ENCODE measurements at regions not wholly inside any gene's neighbourhood (a gene's known extent, or its start where the extent isn't known, plus 50 kb on each side); places are given as distances from the start of the nearest gene placed in this dataset.

DNA sequence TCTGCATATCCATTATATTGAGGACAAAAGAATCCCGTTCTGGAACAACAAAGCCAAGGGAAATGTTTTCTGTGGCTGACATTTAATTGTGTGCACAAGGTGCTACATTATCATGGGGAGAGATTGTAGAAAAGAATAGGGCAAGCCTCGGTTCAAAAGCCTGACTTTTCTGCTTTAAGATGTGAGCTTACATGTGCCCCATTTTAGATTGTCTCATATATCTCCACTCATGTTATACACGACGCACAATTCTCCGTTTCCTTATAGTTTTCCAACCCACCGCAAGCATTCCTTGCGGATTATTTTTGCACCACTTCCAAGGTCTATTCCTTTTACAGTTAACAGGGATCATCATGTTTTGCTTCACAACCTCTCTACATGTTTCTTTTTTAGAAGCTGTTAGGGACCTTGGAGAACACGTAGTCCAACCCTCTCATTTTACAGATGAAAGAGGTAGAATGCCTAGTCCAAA is 99.6 kb upstream of the MAML3 start:
- TF ChIP-seq, protein P1, sequence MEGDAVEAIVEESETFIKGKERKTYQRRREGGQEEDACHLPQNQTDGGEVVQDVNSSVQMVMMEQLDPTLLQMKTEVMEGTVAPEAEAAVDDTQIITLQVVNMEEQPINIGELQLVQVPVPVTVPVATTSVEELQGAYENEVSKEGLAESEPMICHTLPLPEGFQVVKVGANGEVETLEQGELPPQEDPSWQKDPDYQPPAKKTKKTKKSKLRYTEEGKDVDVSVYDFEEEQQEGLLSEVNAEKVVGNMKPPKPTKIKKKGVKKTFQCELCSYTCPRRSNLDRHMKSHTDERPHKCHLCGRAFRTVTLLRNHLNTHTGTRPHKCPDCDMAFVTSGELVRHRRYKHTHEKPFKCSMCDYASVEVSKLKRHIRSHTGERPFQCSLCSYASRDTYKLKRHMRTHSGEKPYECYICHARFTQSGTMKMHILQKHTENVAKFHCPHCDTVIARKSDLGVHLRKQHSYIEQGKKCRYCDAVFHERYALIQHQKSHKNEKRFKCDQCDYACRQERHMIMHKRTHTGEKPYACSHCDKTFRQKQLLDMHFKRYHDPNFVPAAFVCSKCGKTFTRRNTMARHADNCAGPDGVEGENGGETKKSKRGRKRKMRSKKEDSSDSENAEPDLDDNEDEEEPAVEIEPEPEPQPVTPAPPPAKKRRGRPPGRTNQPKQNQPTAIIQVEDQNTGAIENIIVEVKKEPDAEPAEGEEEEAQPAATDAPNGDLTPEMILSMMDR (IDR thresholded peaks at IDR 0.05; ENCODE audit: borderline replicate concordance, extremely low read depth, low read length, poor library complexity, severe bottlenecking) = no peak
- no peak for TF ChIP-seq EZH2 (IDR thresholded peaks at IDR 0.05; ENCODE audit: borderline replicate concordance, low read depth, low read length, severe bottlenecking)
